Neural progenitor cell (in vitro differentiated cells): ENCODE measurements at regions not wholly inside any gene's neighbourhood (a gene's known extent, or its start where the extent isn't known, plus 50 kb on each side); places are given as distances from the start of the nearest gene placed in this dataset.

ENCODE experiments used
- EZH2 ChIP-seq: fragments of 200-600 bp; sonication (generic); IDR thresholded peaks from 2 replicates; pipeline ENCODE4 v1.6.1; 2017; ENCODE audit warnings: antibody characterized with exemption, mild to moderate bottlenecking, moderate library complexity
- EZH2phosphoT487 ChIP-seq: fragments of 200-600 bp; sonication (generic); IDR thresholded peaks from 2 replicates; pipeline ENCODE4 v1.6.1; 2017; ENCODE audit warnings: antibody characterized with exemption
- TF ChIP-seq, protein P1 (sequence below): fragments of 200-600 bp; sonication (generic); IDR thresholded peaks from 2 replicates; pipeline ENCODE4 v1.5.1; 2017; ENCODE audit warnings: antibody characterized with exemption, mild to moderate bottlenecking

DNA sequence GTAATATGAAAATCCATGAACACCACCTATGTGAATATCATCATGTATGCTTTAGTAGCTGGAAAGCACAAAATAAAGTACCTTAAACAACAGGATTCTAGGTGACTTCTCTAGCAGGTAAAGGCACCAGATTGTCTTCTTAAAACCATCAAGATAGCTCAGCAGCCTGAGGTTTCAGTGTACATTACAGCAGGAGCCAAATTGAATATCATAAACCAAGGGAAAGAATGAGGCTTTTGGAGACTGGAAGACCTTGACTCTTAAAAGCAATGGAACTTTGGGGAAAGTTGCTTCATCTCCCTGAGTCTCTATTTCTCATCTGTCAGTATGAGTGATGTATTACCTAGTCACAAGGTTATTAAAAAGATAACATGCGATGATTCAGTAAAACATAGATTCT lies 429.7 kb upstream of the SPHKAP start:
- TF ChIP-seq EZH2: no peak
- TF ChIP-seq, protein P1, sequence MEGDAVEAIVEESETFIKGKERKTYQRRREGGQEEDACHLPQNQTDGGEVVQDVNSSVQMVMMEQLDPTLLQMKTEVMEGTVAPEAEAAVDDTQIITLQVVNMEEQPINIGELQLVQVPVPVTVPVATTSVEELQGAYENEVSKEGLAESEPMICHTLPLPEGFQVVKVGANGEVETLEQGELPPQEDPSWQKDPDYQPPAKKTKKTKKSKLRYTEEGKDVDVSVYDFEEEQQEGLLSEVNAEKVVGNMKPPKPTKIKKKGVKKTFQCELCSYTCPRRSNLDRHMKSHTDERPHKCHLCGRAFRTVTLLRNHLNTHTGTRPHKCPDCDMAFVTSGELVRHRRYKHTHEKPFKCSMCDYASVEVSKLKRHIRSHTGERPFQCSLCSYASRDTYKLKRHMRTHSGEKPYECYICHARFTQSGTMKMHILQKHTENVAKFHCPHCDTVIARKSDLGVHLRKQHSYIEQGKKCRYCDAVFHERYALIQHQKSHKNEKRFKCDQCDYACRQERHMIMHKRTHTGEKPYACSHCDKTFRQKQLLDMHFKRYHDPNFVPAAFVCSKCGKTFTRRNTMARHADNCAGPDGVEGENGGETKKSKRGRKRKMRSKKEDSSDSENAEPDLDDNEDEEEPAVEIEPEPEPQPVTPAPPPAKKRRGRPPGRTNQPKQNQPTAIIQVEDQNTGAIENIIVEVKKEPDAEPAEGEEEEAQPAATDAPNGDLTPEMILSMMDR: no peak
- no peak for TF ChIP-seq EZH2phosphoT487
